Glomerular endothelial cell (primary cell): ENCODE measurements at regions not wholly inside any gene's neighbourhood (a gene's known extent, or its start where the extent isn't known, plus 50 kb on each side); places are given as distances from the start of the nearest gene placed in this dataset.

Source experiments
- DNase-seq: peaks from one replicate; pipeline ENCODE4 v3.0.0-alpha.2; 2011; ENCODE audit warnings: low read depth, low spot score; ENCODE audit errors: extremely low read depth

GRCh38 chr2:52895726-52896340 is 871.8 kb upstream of the CHAC2 start:
- no peak for DNase-seq

- DNase-seq: no peak
These were observed 881.0 kb upstream of the CHAC2 start for GRCh38 chr2:52886556-52886955.

GRCh38 chr2:52884761-52885352 is 882.7 kb upstream of the CHAC2 start:
- no peak for DNase-seq

- no peak for DNase-seq
These were observed 884.6 kb upstream of the CHAC2 start for GRCh38 chr2:52882974-52883373.

GRCh38 chr2:52881606-52882005 is 886.0 kb upstream of the CHAC2 start:
- DNase-seq: no peak

GRCh38 chr2:52880872-52881271 is 886.7 kb upstream of the CHAC2 start:
- no peak for DNase-seq

- no peak for DNase-seq
These were observed 888.0 kb upstream of the CHAC2 start for GRCh38 chr2:52879561-52879960.

- DNase-seq: no peak
These were observed 889.9 kb upstream of the CHAC2 start for GRCh38 chr2:52877703-52878102.

GRCh38 chr2:52874466-52875106 is 893.0 kb upstream of the CHAC2 start:
- DNase-seq: no peak

GRCh38 chr2:52862801-52863200 is 904.8 kb upstream of the CHAC2 start:
- DNase-seq: no peak

- DNase-seq: no peak
These were observed 906.0 kb upstream of the CHAC2 start for GRCh38 chr2:52861596-52861995.

- DNase-seq: no peak
These were observed 908.5 kb upstream of the CHAC2 start for GRCh38 chr2:52859065-52859464.

- no peak for DNase-seq
These were observed 909.9 kb upstream of the CHAC2 start for GRCh38 chr2:52857722-52858121.

GRCh38 chr2:52852006-52852405 is 915.6 kb upstream of the CHAC2 start:
- no peak for DNase-seq

GRCh38 chr2:52844701-52845423 is 922.7 kb upstream of the CHAC2 start:
- no peak for DNase-seq

- no peak for DNase-seq
These were observed 931.7 kb upstream of the CHAC2 start for GRCh38 chr2:52835909-52836308.

- DNase-seq: no peak
These were observed 936.4 kb upstream of the CHAC2 start for GRCh38 chr2:52831216-52831615.

GRCh38 chr2:52828112-52828511 is 939.5 kb upstream of the CHAC2 start:
- DNase-seq: no peak

- DNase-seq: no peak
These were observed 946.0 kb upstream of the CHAC2 start for GRCh38 chr2:52821631-52822030.

GRCh38 chr2:52818958-52819357 is 948.6 kb upstream of the CHAC2 start:
- DNase-seq: no peak

GRCh38 chr2:52810460-52810859 is 957.1 kb upstream of the CHAC2 start:
- DNase-seq: no peak

GRCh38 chr2:52805901-52806410 is 961.6 kb upstream of the CHAC2 start:
- no peak for DNase-seq
